DMS53 treated with DMSO at 0.1 percent for 48 hours (cell line): ENCODE measurements at regions not wholly inside any gene's neighbourhood (a gene's known extent, or its start where the extent isn't known, plus 50 kb on each side); places are given as distances from the start of the nearest gene placed in this dataset.

Source experiments
- DNase-seq: peaks from one replicate; lab custom pipeline; 2025; ENCODE audit not compliant: unreplicated experiment; lab: John Stamatoyannopoulos, UW

GRCh38 chr15:38646716-38647115 is 82.1 kb upstream of the RASGRP1 start:
- no peak for DNase-seq

- no peak for DNase-seq
These were observed 83.1 kb upstream of the RASGRP1 start for GRCh38 chr15:38647683-38648082.

- DNase-seq: no peak
These were observed 83.7 kb upstream of the RASGRP1 start for GRCh38 chr15:38648121-38648843.

- DNase-seq: no peak
These were observed 85.8 kb upstream of the RASGRP1 start for GRCh38 chr15:38650384-38650783.

- DNase-seq: no peak
These were observed 86.3 kb upstream of the RASGRP1 start for GRCh38 chr15:38650936-38651327.

DNA sequence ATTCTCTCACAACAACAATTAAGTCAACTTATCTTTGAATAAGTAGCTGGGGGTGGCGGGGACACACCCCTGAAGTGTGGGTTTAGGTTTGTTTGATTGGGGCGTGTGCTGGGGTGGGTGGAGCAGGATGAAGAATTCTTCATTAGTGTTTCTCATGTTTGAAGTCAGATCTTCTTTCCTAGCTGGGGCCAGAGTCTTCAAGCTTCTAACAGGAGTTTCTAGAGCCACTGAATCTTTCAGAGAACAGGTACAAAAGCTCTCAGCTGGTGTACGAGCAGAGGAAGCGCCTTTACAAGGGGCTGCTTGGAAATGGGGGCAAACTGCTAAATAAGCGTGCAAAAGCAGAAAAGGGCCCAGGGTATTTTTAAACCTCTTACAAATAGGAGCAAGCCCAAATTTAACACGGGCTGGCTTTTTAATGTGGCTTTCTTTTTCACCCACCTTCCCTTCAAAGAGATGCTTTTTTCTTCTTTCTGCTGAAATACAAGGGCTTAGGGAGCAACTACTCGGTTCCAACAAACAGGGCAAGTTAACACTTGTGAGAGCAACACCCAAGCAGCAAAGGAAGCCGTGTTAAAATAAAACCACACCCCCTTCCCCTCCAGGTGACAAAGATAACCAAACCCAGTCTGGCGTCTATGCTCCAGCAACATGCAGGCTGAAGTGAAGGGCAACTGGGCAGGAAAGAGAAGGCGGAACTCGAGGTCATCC is 86.9 kb upstream of the RASGRP1 start:
- no peak for DNase-seq

DNA sequence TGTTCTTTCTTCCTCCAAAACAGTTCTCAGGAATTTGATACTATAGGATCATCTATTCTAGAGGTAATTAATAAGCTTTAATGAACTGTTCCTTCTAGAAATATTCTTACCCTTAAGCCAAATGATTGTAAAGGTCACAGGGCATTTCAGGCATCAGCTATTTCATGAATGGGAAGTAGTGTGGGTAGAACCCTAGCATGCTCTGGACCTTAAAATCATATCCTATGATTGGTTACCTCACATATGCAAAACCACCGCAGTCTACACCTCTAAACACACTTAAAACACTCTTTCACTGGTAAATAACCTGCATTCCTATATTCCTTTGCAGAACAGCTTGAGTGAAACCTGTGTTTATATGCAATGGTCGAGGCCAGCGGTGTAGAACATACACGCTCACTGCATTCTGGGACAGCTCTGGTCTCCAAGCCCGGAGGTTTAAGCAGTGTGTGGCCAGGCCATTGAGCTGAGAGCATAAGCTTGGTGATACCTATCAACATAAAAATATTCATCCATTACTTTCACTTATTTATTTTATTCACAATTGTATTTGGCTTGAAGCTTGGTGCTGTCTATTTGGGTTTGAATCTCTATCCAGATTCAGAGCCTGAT is 87.7 kb upstream of the RASGRP1 start:
- no peak for DNase-seq

GRCh38 chr15:38652998-38653397 is 88.4 kb upstream of the RASGRP1 start:
- DNase-seq: no peak

GRCh38 chr15:38658431-38658830 is 93.8 kb upstream of the RASGRP1 start:
- DNase-seq: no peak

GRCh38 chr15:38660738-38661137 is 96.1 kb upstream of the RASGRP1 start:
- no peak for DNase-seq

- DNase-seq: no peak
These were observed 97.6 kb upstream of the RASGRP1 start for GRCh38 chr15:38662033-38662802.

DNA sequence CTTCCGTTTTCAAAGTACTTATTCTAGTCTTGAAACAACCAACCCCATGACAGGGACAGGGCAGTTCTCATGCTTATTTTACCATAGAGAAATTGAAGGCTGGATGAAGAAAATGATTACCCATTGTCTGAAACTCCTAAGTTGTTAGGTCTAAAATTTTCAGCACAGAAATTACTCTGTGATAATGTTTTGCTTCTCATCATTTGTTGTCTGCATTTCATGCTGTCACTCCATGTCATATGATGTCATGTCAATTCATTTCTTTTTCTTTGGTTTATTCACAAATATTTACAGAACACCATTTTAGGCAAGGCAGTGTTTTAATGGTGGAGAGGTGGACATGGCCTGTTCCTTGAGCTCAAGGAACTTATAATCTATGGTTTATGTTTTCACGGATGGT is 98.2 kb upstream of the RASGRP1 start:
- DNase-seq: no peak

- no peak for DNase-seq
These were observed 101.1 kb upstream of the RASGRP1 start for GRCh38 chr15:38665586-38666305.

DNA sequence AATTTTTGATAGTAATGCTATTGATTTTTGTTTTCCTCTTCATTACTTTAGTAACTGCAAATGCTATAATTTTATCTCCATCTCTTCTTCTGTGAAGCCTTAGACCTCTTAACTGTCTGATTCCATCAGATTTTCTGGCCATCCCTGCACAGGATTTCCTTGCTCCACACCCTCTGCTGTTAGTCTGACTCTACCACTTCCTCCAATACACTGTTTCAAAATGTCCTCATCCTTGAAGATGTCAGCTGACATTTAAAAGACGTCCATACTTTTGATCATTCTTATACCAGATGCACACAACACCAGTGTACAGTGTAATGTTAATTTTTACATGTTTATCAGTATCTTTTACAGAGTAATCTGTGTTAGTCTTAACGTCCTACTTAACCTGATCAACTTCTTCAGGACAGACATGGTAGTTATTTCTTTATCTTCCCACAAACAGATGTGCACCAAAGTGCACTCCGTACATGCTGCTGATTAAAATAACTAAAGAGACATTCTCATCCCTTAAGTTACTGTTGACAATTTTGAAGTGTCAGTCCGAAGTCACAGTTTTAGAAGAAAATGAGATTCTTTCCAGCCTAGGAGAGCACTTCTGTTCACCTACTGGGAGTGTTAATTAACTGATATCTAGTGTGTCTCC is 102.4 kb upstream of the RASGRP1 start:
- no peak for DNase-seq

DNA sequence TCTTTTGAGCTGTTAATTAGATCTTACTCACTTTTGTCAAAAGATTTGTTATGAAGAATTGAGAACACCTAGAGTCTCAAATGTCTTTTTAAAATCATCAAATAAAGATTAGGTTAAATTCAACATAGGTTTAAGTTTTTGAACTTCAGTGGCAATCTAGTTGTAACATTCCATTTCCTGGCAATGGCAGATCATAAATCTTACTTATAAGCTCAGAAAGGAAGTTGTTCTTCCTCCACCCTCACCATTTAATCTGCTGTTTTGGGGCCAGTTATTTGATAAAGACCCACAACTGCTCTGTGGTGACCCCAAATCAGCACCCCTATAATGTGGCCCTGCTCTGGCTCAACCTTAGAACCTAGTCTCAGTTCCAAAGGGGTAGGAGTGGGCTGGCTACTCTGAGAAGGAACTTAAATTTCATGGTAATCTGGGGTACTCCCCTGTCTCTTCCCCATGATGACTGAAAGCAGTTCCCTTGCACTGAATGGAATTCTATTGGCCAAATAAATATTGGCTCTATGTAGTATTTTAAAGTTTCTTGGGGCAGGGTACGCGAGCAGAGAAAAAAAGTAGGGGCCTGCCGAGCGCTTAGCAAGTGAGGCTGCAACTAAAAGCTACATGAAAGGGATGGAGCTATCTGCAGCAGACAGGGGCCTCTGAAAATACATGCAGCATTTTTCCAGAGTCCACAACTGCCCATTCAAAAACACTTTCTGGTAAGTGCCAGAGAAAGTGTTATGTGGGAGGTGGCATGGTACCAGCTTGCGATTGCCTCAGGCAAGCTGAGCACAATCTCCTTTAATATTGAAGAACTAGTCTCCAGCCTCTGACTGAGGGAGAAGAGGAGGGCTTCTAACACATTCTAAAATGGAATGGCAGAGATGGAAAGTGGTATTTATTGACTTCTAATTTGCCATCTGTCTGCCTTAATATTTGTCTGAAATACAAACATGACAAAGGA is 103.6 kb upstream of the RASGRP1 start:
- DNase-seq: no peak

DNA sequence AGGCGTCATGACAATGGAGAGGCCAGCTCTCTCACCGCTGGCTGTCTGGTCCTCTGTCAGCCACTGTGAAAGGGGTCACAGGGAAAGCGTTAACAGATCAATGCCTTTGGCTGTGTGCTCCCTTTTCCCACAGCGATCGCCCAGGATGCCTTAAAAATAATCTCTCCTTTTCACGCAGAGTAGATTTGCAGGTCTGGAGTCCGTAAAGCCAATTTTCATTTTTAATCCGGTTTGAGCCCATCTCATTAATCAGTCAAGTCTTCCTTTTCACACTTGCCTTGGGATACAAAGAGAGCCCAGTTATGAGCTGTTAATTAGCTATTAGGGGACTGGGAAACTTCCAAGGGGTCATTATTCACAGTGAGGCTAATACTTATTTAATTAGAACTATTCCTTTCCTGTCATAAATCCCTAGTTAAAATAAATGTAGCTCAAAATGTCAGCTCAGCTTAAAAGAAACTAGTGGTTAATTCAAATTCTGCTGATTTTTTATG is 104.3 kb upstream of the RASGRP1 start:
- DNase-seq: no peak

DNA sequence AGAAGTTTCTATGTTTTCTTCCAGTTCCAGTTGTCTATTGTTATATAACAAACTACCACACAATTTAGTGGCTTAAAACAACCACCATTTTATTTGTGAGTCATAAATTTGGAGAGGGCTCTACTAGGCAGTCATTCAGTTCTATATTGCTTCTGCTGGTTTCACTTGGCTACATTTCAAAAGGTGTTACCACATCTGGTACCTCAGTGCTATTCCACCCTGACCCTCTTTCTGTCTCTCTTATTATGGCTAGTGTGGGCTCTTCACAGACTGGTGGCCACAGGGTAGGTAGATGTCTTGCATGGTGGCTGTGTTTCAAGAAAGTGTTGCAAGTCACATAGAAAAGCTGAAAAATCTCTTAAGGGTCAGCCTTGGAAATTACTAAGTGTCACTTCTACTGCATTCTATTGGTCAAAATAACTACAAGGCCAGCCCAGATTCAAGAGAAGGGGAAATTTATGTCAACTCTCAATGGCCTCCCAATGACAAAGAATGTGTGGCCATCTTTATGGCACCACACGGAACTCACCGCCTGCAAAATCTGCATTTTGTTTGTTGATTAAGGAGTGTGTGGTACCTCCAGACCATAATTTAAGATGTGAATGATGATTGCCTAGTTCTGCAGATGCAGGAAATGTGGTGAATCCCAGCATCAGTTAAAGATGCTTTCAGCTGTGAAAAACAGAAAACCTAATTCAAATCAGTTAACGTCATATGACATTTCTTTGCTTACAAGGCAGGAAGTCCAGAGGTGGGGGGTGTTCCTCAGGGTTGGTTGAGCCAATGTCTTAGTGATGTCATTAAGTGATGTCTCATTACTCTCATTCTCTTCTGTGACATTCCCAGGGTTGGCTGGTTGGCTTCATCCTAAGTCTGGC is 105.8 kb upstream of the RASGRP1 start:
- no peak for DNase-seq

DNA sequence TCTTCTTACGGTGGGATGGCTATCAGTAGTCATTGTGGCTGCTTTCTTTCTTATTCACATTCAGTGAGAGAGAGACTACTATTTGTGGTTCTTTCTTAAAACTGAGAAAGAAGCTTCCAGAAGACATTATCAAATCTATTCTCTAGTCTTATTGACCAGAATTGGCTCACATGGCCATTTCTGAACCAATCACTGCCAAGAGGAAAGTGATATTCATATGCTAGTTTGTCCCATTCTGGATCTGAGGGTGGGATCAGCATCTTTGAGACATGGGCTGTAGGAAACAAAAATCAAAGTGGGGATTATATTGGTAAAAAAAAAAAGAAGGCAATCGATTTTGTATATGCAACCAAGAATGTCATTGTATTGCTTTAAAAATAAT is 106.4 kb upstream of the RASGRP1 start:
- no peak for DNase-seq
